H1 (cell line): ENCODE measurements at regions not wholly inside any gene's neighbourhood (a gene's known extent, or its start where the extent isn't known, plus 50 kb on each side); places are given as distances from the start of the nearest gene placed in this dataset.
"Not testable (repeated sequence)": the region's sequence is repeated elsewhere in the genome, so short reads cannot be mapped to it uniquely, and the experiment has no call there.

ENCODE experiments used
- CTCF ChIA-PET: fragments of 300-600 bp; sonication (Branson Sonifier 250); formaldehyde crosslinking; loops from one replicate; lab custom pipeline; 2021; ENCODE audit not compliant: partially characterized antibody; lab: Charles Lee
- POLR2A ChIA-PET: fragments of 300-600 bp; sonication (Branson Sonifier 250); formaldehyde crosslinking; loops from one replicate; lab custom pipeline; 2021; ENCODE audit warnings: inconsistent platforms; ENCODE audit not compliant: partially characterized antibody; lab: Charles Lee
- DNase-seq, 2 experiments: peaks; one replicate each; pipeline versions ENCODE4 v3.0.0 to v3.0.0-alpha.2; 2010 to 2022; ENCODE audit warnings: low spot score in 2 of 2, low read depth in 1 of 2, mixed read lengths in 1 of 2
- FAIRE-seq: peaks from 2 replicates; lab custom pipeline; 2011; peaks lifted over from hg19 to GRCh38; lab: Jason Lieb, UNC
- H2AFZ ChIP-seq: 2 replicates; pipeline ENCODE4 v1.8.1; 2012; ENCODE audit warnings: low read length, inconsistent platforms
- H2AK5ac ChIP-seq: 2 replicates; pipeline ENCODE4 v1.6.1; 2013; ENCODE audit warnings: low read depth, low read length
- H2BK120ac ChIP-seq: replicated peaks from 2 replicates; pipeline ENCODE3; 2013; ENCODE audit warnings: low read depth, low read length, inconsistent platforms
- H2BK12ac ChIP-seq: 2 replicates; pipeline ENCODE4 v1.6.1; 2013; ENCODE audit warnings: low read depth, low read length
- H2BK15ac ChIP-seq: 2 replicates; pipeline ENCODE4 v1.6.1; 2013; ENCODE audit warnings: low read length
- H2BK20ac ChIP-seq: 2 replicates; pipeline ENCODE4 v1.6.1; 2013; ENCODE audit warnings: low read length
- H2BK5ac ChIP-seq: 2 replicates; pipeline ENCODE4 v1.6.1; 2013; ENCODE audit warnings: low read depth, low read length
- H3K14ac ChIP-seq: 2 replicates; pipeline ENCODE4 v1.6.1; 2013; ENCODE audit warnings: inconsistent platforms; ENCODE audit not compliant: insufficient read length
- H3K18ac ChIP-seq: 2 replicates; pipeline ENCODE4 v1.6.1; 2013; ENCODE audit warnings: low read length; ENCODE audit errors: extremely low read depth
- H3K23ac ChIP-seq: 2 replicates; pipeline ENCODE4 v1.6.1; 2013; ENCODE audit warnings: inconsistent platforms; ENCODE audit not compliant: insufficient read length
- H3K23me2 ChIP-seq: 2 replicates; pipeline ENCODE4 v1.6.1; 2013; ENCODE audit warnings: low read depth, low read length
- H3K27ac ChIP-seq: 2 replicates; pipeline ENCODE4 v1.6.1; 2011; ENCODE audit warnings: low read depth, low read length, inconsistent platforms
- H3K27me3 ChIP-seq, 4 experiments: replicated peaks in 1 of 4; 1 replicate in 1 of 4; 2 replicates in 3 of 4; pipeline versions ENCODE4 v1.6.1 to v1.8.1; 2011 to 2013; ENCODE audit warnings: low read length in 3 of 4, mild to moderate bottlenecking in 3 of 4, inconsistent platforms in 2 of 4, mixed read lengths in 2 of 4, moderate library complexity in 1 of 4; ENCODE audit not compliant: control insufficient read depth in 3 of 4, insufficient read depth in 3 of 4; ENCODE audit errors: extremely low read depth in 1 of 4
- H3K36me3 ChIP-seq, 4 experiments: 2 replicates each; pipeline versions ENCODE4 v1.6.1 to v1.8.1; 2011 to 2013; ENCODE audit warnings: mild to moderate bottlenecking in 4 of 4, low read length in 3 of 4, moderate library complexity in 2 of 4, control low read depth in 1 of 4, inconsistent platforms in 1 of 4; ENCODE audit not compliant: insufficient read depth in 4 of 4, control insufficient read depth in 2 of 4
- H3K4ac ChIP-seq: replicated peaks from 2 replicates; pipeline ENCODE3; 2013; ENCODE audit warnings: low read length, low read depth, mixed read lengths, inconsistent platforms; ENCODE audit not compliant: insufficient read length
- H3K4me1 ChIP-seq, 4 experiments: replicated peaks in 1 of 4; 1 replicate in 1 of 4; 2 replicates in 3 of 4; pipeline versions ENCODE4 v1.6.1 to v1.8.1; 2011 to 2013; ENCODE audit warnings: low read length in 3 of 4, inconsistent platforms in 2 of 4, mixed read lengths in 1 of 4; ENCODE audit not compliant: insufficient read depth in 4 of 4, control insufficient read depth in 3 of 4
- H3K4me2 ChIP-seq, 2 experiments: 2 replicates each; pipeline versions ENCODE4 v1.6.1 to v1.8.1; 2011 to 2013; ENCODE audit warnings: low read depth in 2 of 2, low read length in 2 of 2, control low read depth in 1 of 2, inconsistent platforms in 1 of 2, mild to moderate bottlenecking in 1 of 2; ENCODE audit not compliant: insufficient read depth in 1 of 2
- H3K4me3 ChIP-seq, 4 experiments: fragments of 200-600, 300-600 bp in 1 of 4; sonication (generic), shearing (Covaris generic), sonication (Bioruptor Twin) in 1 of 4; 2 replicates each; pipeline versions ENCODE4 v1.5.1 to v1.8.1; 2011 to 2016; ENCODE audit warnings: low read length in 4 of 4, low read depth in 3 of 4, control low read depth in 2 of 4, inconsistent platforms in 2 of 4, mild to moderate bottlenecking in 2 of 4, mixed read lengths in 1 of 4, moderate library complexity in 1 of 4; ENCODE audit not compliant: insufficient read depth in 2 of 4; ENCODE audit errors: extremely low read depth in 1 of 4
- H3K56ac ChIP-seq: replicated peaks from 2 replicates; pipeline ENCODE3; 2013; ENCODE audit warnings: low read depth, mild to moderate bottlenecking, mixed read lengths, low read length, inconsistent platforms; ENCODE audit not compliant: insufficient read length
- H3K79me1 ChIP-seq: 2 replicates; pipeline ENCODE4 v1.6.1; 2013; ENCODE audit warnings: low read depth, low read length, control low read depth
- H3K79me2 ChIP-seq, 2 experiments: 2 replicates each; pipeline versions ENCODE4 v1.6.1 to v1.8.1; 2012 to 2013; ENCODE audit warnings: low read length in 2 of 2, mild to moderate bottlenecking in 2 of 2, inconsistent platforms in 1 of 2; ENCODE audit not compliant: insufficient read depth in 2 of 2, control insufficient read depth in 1 of 2
- H3K9ac ChIP-seq, 4 experiments: replicated peaks in 1 of 4; 1 replicate in 1 of 4; 2 replicates in 3 of 4; pipeline versions ENCODE4 v1.6.1 to v1.8.1; 2011 to 2013; ENCODE audit warnings: low read depth in 3 of 4, low read length in 3 of 4, control low read depth in 2 of 4, mild to moderate bottlenecking in 2 of 4, moderate library complexity in 2 of 4, inconsistent platforms in 1 of 4; ENCODE audit errors: extremely low read depth in 1 of 4
- H3K9me3 ChIP-seq, 2 experiments: 2 replicates each; pipeline versions ENCODE4 v1.6.1 to v1.8.1; 2012 to 2013; ENCODE audit warnings: mild to moderate bottlenecking in 2 of 2, moderate library complexity in 2 of 2, control low read depth in 1 of 2, inconsistent platforms in 1 of 2, low read depth in 1 of 2, low read length in 1 of 2, mixed read lengths in 1 of 2; ENCODE audit not compliant: insufficient read depth in 2 of 2
- H4K20me1 ChIP-seq, 2 experiments: replicated peaks in 1 of 2; 2 replicates each; pipeline versions ENCODE3 to v1.8.1; 2011 to 2013; ENCODE audit warnings: inconsistent platforms in 2 of 2, low read length in 2 of 2, mild to moderate bottlenecking in 1 of 2; ENCODE audit not compliant: insufficient read depth in 2 of 2, control insufficient read depth in 1 of 2
- H4K5ac ChIP-seq: 2 replicates; pipeline ENCODE4 v1.6.1; 2013; ENCODE audit warnings: low read length, low read depth, mixed read lengths, inconsistent platforms; ENCODE audit not compliant: insufficient read length
- H4K8ac ChIP-seq: 2 replicates; pipeline ENCODE4 v1.8.0; 2013; ENCODE audit warnings: mild to moderate bottlenecking, moderate library complexity, low read length, inconsistent platforms; ENCODE audit not compliant: insufficient read depth; ENCODE audit errors: extremely low read depth
- H4K91ac ChIP-seq: replicated peaks from 2 replicates; pipeline ENCODE3; 2013; ENCODE audit warnings: low read length, mixed read lengths, inconsistent platforms; ENCODE audit not compliant: insufficient read length
- WGBS, 2 experiments: shearing (Covaris generic) in 1 of 2; methylation state at CpG; one replicate each; pipeline versions ENCODE4 v1.1.6 to v1.1.7; 2013 to 2015; ENCODE audit warnings: low lambda C conversion rate in 2 of 2, mixed read lengths in 2 of 2, inconsistent platforms in 1 of 2, low coverage in 1 of 2, missing lambda C conversion rate in 1 of 2; ENCODE audit not compliant: insufficient replicate concordance in 2 of 2, insufficient coverage in 1 of 2, insufficient read length in 1 of 2; ENCODE audit errors: extremely low coverage in 1 of 2, missing lambda C conversion rate in 1 of 2; 5-methylcytosine and 5-hydroxymethylcytosine counted together

DNA sequence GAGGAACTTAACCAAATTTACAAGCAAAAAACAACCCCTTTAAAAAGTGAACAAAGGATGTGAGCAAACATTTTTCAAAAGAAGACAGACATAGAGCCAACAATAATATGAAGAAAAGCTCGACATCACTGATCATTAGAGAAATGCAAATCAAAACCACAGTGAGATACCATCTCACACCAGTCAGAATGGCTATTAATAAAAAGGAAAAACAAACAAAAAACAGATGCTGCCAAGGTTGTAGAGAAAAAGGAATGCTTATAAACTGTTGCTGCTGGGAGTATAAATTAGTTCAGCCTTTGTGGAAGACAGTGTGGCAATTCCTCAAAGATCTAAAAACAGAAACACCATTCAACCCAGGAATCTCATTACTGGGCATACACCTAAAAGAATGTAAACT lies 527.8 kb upstream of the PTCHD4 start:
- H2AK5ac ChIP-seq, H3K4me1 ChIP-seq, H3K4ac ChIP-seq, DNase-seq, H2BK5ac ChIP-seq, H3K27me3 ChIP-seq, H3K9me3 ChIP-seq, H4K8ac ChIP-seq, H4K5ac ChIP-seq, H3K9ac ChIP-seq, H4K20me1 ChIP-seq, H3K27ac ChIP-seq, H3K4me3 ChIP-seq, H2AFZ ChIP-seq, H3K79me2 ChIP-seq, H3K79me1 ChIP-seq, H2BK12ac ChIP-seq, H4K91ac ChIP-seq, H3K18ac ChIP-seq, H3K23ac ChIP-seq, H3K56ac ChIP-seq, H3K4me2 ChIP-seq, H2BK15ac ChIP-seq, FAIRE-seq, H3K14ac ChIP-seq, H2BK120ac ChIP-seq, H3K36me3 ChIP-seq, H3K23me2 ChIP-seq, H2BK20ac ChIP-seq: not testable (repeated sequence)
- 79% methylated on average over 1 of the region's 1 CpG; no CpG with 5 or more reads in 1 of the 2 experiments for WGBS, 2 experiments
- ChIA-PET POLR2A (interaction anchor here (0.6 kb wide), 1 partner anchor 1351 kb away, joined by 3 read pairs; no protein-coding TSS in a partner anchor), CTCF (interaction anchor here (1.1 kb wide), 1 partner anchor 11 kb away, joined by 3 read pairs; no protein-coding TSS in a partner anchor)
